ENCODE measurements at regions not wholly inside any gene's neighbourhood (a gene's known extent, or its start where the extent isn't known, plus 50 kb on each side); places are given as distances from the start of the nearest gene placed in this dataset.
"Not testable (repeated sequence)": the region's sequence is repeated elsewhere in the genome, so short reads cannot be mapped to it uniquely, and the experiment has no call there.

- H3K4me3 ChIP-seq (ENCODE audit: low read depth, low read length); POLR2A ChIA-PET; H3K4me1 ChIP-seq (ENCODE audit: control insufficient read depth, insufficient read depth, low read length); CTCF ChIA-PET; H3K27ac ChIP-seq (ENCODE audit: extremely low read depth, low read depth, low read length); H3K9me3 ChIP-seq (ENCODE audit: control insufficient read depth, insufficient read depth, low read depth, low read length); H3K36me3 ChIP-seq (ENCODE audit: control insufficient read depth in 2 of 2, insufficient read depth in 1 of 2, low read length in 2 of 2): not testable (repeated sequence)
These were observed 447.3 kb downstream of the OTOL1 start for GRCh38 chr3:161943801-161944345.

GRCh38 chr3:161946443-161946960, 449.9 kb downstream of the OTOL1 start:
- Histone ChIP-seq H3K4me3 (ENCODE audit: low read depth, low read length) (no peak overlapping the region), H3K27ac (ENCODE audit: extremely low read depth, low read depth, low read length) (no peak overlapping the region), H3K36me3 (ENCODE audit: control insufficient read depth in 2 of 2, insufficient read depth in 1 of 2, low read length in 2 of 2) (no peaks in the 10 kb centered on the region), H3K9me3 (ENCODE audit: control insufficient read depth, insufficient read depth, low read depth, low read length) (no peaks in the 10 kb centered on the region), H3K4me1 (ENCODE audit: control insufficient read depth, insufficient read depth, low read length) (no peaks in the 10 kb centered on the region)
- no peak for TF ChIP-seq EGR2 (tag by site-specific recombination; IDR thresholded peaks at IDR 0.05; ENCODE audit: low read depth)
- TF ChIP-seq SP2 (tag by site-specific recombination; IDR thresholded peaks at IDR 0.05), result no peak
- TF ChIP-seq ZNF658 (tag by site-specific recombination; IDR thresholded peaks at IDR 0.05), result no peak
- no peak for TF ChIP-seq ZNF664 (tag by site-specific recombination; IDR thresholded peaks at IDR 0.05)
- no peak for TF ChIP-seq ZSCAN18 (tag by site-specific recombination; IDR thresholded peaks at IDR 0.05)
- CTCF ChIA-PET, result no interaction called here
- POLR2A ChIA-PET, result no interaction called here

GRCh38 chr3:161950318-161950868, 453.8 kb downstream of the OTOL1 start:
- ChIA-PET CTCF (no interaction called here), POLR2A (no interaction called here)
- Histone ChIP-seq H3K27ac (ENCODE audit: extremely low read depth, low read depth, low read length) (no peak overlapping the region), H3K9me3 (ENCODE audit: control insufficient read depth, insufficient read depth, low read depth, low read length) (no peaks in the 10 kb centered on the region), H3K36me3 (ENCODE audit: control insufficient read depth in 2 of 2, insufficient read depth in 1 of 2, low read length in 2 of 2) (no peaks in the 10 kb centered on the region), H3K4me1 (ENCODE audit: control insufficient read depth, insufficient read depth, low read length) (no peaks in the 10 kb centered on the region), H3K4me3 (ENCODE audit: low read depth, low read length) (no peak overlapping the region)
- TF ChIP-seq ZNF623 (tag by site-specific recombination; IDR thresholded peaks at IDR 0.05) (no peak), ZNF580 (tag by site-specific recombination; IDR thresholded peaks at IDR 0.05) (no peak), ZBTB6 (tag by site-specific recombination; IDR thresholded peaks at IDR 0.05) (no peak), ZNF530 (tag by site-specific recombination; IDR thresholded peaks at IDR 0.05; ENCODE audit: low read depth) (no peak), ZNF610 (tag by site-specific recombination; IDR thresholded peaks at IDR 0.05; ENCODE audit: borderline replicate concordance) (no peak), ZBTB26 (tag by site-specific recombination; optimal IDR thresholded peaks at IDR 0.05) (no peak), HIC1 (tag by site-specific recombination; IDR thresholded peaks at IDR 0.05) (no peak), ZBTB48 (tag by site-specific recombination; IDR thresholded peaks at IDR 0.05) (no peak), ZNF544 (tag by site-specific recombination; IDR thresholded peaks at IDR 0.05) (no peak), ZNF174 (tag by site-specific recombination; IDR thresholded peaks at IDR 0.05) (no peak), ZBTB1 (tag by site-specific recombination; IDR thresholded peaks at IDR 0.05) (no peak), ZNF549 (tag by site-specific recombination; IDR thresholded peaks at IDR 0.05) (no peak)
